SU-DHL-6 (cell line): ENCODE measurements at regions not wholly inside any gene's neighbourhood (a gene's known extent, or its start where the extent isn't known, plus 50 kb on each side); places are given as distances from the start of the nearest gene placed in this dataset.

ENCODE experiments used
- H2AFZ ChIP-seq: fragments of 200-600 bp; sonication (generic); 2 replicates; pipeline ENCODE4 v1.6.1; 2014; ENCODE audit warnings: low read depth, mild to moderate bottlenecking, moderate library complexity, mixed read lengths, antibody characterized with exemption, low read length; ENCODE audit not compliant: severe bottlenecking
- H3F3A ChIP-seq: fragments of 200-600 bp; shearing (Covaris generic); 2 replicates; pipeline ENCODE4 v1.6.0; 2016; ENCODE audit warnings: antibody characterized with exemption, mild to moderate bottlenecking; ENCODE audit not compliant: insufficient read depth
- H3K27ac ChIP-seq: fragments of 200-600 bp; sonication (generic); 2 replicates; pipeline ENCODE4 v1.5.1; 2016; ENCODE audit warnings: low read depth, mild to moderate bottlenecking, low read length, moderate library complexity, mixed read lengths
- H3K27me3 ChIP-seq: fragments of 200-600 bp; sonication (generic), shearing (Covaris generic); 2 replicates; pipeline ENCODE4 v1.6.0; 2014; ENCODE audit warnings: mild to moderate bottlenecking, low read length
- H3K36me3 ChIP-seq: fragments of 200-600 bp; sonication (generic); 2 replicates; pipeline ENCODE4 v1.6.1; 2014; ENCODE audit warnings: mild to moderate bottlenecking, low read length, mixed read lengths
- H3K4me2 ChIP-seq: fragments of 300-600, 200-600 bp; shearing (Covaris generic), sonication (generic); 2 replicates; pipeline ENCODE4 v1.6.0; 2014; ENCODE audit warnings: low read length, low read depth, mild to moderate bottlenecking; ENCODE audit not compliant: poor library complexity, severe bottlenecking
- H3K4me3 ChIP-seq: fragments of 200-600 bp; sonication (generic); 2 replicates; pipeline ENCODE4 v1.5.1; 2014; ENCODE audit warnings: antibody characterized with exemption, low read length, mild to moderate bottlenecking, mixed read lengths; ENCODE audit not compliant: insufficient read depth, poor library complexity, severe bottlenecking
- H3K79me2 ChIP-seq: fragments of 200-600 bp; sonication (generic); 2 replicates; pipeline ENCODE4 v1.6.1; 2014; ENCODE audit warnings: mild to moderate bottlenecking, low read length, moderate library complexity; ENCODE audit not compliant: insufficient read depth
- H3K9ac ChIP-seq: fragments of 200-600 bp; sonication (generic); 2 replicates; pipeline ENCODE4 v1.7.0; 2014; ENCODE audit warnings: mild to moderate bottlenecking, low read length
- H3K9me2 ChIP-seq: fragments of 200-600 bp; sonication (generic); replicated peaks from 2 replicates; pipeline ENCODE4 v1.6.1; 2014; ENCODE audit warnings: low read length; ENCODE audit not compliant: insufficient read depth
- H3K9me3 ChIP-seq: fragments of 200-600 bp; sonication (generic); 2 replicates; pipeline ENCODE4 v1.6.1; 2014; ENCODE audit warnings: low read length, mixed read lengths; ENCODE audit not compliant: insufficient read depth
- H4K20me1 ChIP-seq: fragments of 200-600 bp; sonication (generic); 2 replicates; pipeline ENCODE4 v1.6.1; 2014; ENCODE audit warnings: low read depth, mild to moderate bottlenecking, antibody characterized with exemption, low read length, moderate library complexity, mixed read lengths
- CTCF ChIP-seq: fragments of 200-600 bp; sonication (generic); IDR thresholded peaks from one replicate; pipeline ENCODE4 v1.5.1; 2017; ENCODE audit warnings: antibody characterized with exemption, mild to moderate bottlenecking, low read length, moderate library complexity; ENCODE audit not compliant: insufficient read depth, poor library complexity, severe bottlenecking
- EZH2phosphoT487 ChIP-seq: fragments of 200-600 bp; sonication (generic), shearing (Covaris generic); conservative IDR thresholded peaks from 2 replicates; pipeline ENCODE4 v1.6.1; 2018; ENCODE audit warnings: mild to moderate bottlenecking, antibody characterized with exemption, low read length, moderate library complexity, mixed read lengths

GRCh38 chr2:15882761-15883497 is 57.4 kb upstream of the MYCN start:
- H3K9ac ChIP-seq: no peak overlapping the region

GRCh38 chr2:15883684-15884083 is 56.7 kb upstream of the MYCN start:
- Histone ChIP-seq H3K36me3 (no peaks in the 10 kb centered on the region), H3K9me2 (no peaks in the 10 kb centered on the region)

More at GRCh38 chr2:15882761-15883497, 57.4 kb upstream of the MYCN start:
- Histone ChIP-seq H3K9me2 (no peaks in the 10 kb centered on the region), H3K27ac (no peak overlapping the region), H3K9me3 (no peaks in the 10 kb centered on the region), H3F3A (no peaks in the 10 kb centered on the region), H3K4me2 (no peak overlapping the region), H2AFZ (no peak overlapping the region), H3K4me3 (no peak overlapping the region), H3K79me2 (no peaks in the 10 kb centered on the region), H4K20me1 (no peaks in the 10 kb centered on the region), H3K36me3 (no peaks in the 10 kb centered on the region), H3K27me3 (no peaks in the 10 kb centered on the region)
- no peak for TF ChIP-seq CTCF
- no peak for TF ChIP-seq EZH2phosphoT487

GRCh38 chr2:15884790-15885189 is 55.6 kb upstream of the MYCN start:
- no peak overlapping the region for H2AFZ ChIP-seq
- H3K4me2 ChIP-seq: no peak overlapping the region
- no peak overlapping the region for H3K4me3 ChIP-seq
- no peaks in the 10 kb centered on the region for H3F3A ChIP-seq
- no peaks in the 10 kb centered on the region for H3K36me3 ChIP-seq
- H3K27me3 ChIP-seq: no peaks in the 10 kb centered on the region
- no peaks in the 10 kb centered on the region for H3K9me2 ChIP-seq
- H3K27ac ChIP-seq: no peak overlapping the region
- H3K9me3 ChIP-seq: no peaks in the 10 kb centered on the region
- no peaks in the 10 kb centered on the region for H3K79me2 ChIP-seq
- no peak overlapping the region for H3K9ac ChIP-seq
- TF ChIP-seq EZH2phosphoT487 (no peak), CTCF (no peak)
- H4K20me1 ChIP-seq: no peaks in the 10 kb centered on the region

More at GRCh38 chr2:15883684-15884083, 56.7 kb upstream of the MYCN start:
- Histone ChIP-seq H3K27ac (no peak overlapping the region), H3K27me3 (no peaks in the 10 kb centered on the region), H3K9ac (no peak overlapping the region), H2AFZ (no peak overlapping the region), H3K9me3 (no peaks in the 10 kb centered on the region), H3K4me3 (no peak overlapping the region), H3K4me2 (no peak overlapping the region), H3K79me2 (no peaks in the 10 kb centered on the region), H4K20me1 (no peaks in the 10 kb centered on the region), H3F3A (no peaks in the 10 kb centered on the region)
- TF ChIP-seq CTCF (no peak), EZH2phosphoT487 (no peak)
